SK-N-SH (cell line): ENCODE measurements at regions not wholly inside any gene's neighbourhood (a gene's known extent, or its start where the extent isn't known, plus 50 kb on each side); places are given as distances from the start of the nearest gene placed in this dataset.

Experiments used
- FOXJ3 ChIP-seq: sonication (generic); formaldehyde crosslinking; IDR thresholded peaks from 2 replicates; pipeline ENCODE4 v1.5.1; 2020; ENCODE audit warnings: mild to moderate bottlenecking, missing genetic modification reagents
- NFIC ChIP-seq: IDR thresholded peaks from 2 replicates; pipeline ENCODE4 v1.4.0; 2012; ENCODE audit warnings: borderline replicate concordance
- RAD21 ChIP-seq: IDR thresholded peaks from 2 replicates; pipeline ENCODE4 v1.6.1; 2012; ENCODE audit warnings: mild to moderate bottlenecking, low read length
- SIN3A ChIP-seq: IDR thresholded peaks from 2 replicates; pipeline ENCODE4 v1.6.1; 2012; ENCODE audit warnings: low read depth, mild to moderate bottlenecking, low read length, moderate library complexity, borderline replicate concordance
- TAF1 ChIP-seq: IDR thresholded peaks from 2 replicates; pipeline ENCODE4 v1.6.1; 2012; ENCODE audit warnings: low read depth, mild to moderate bottlenecking, low read length, moderate library complexity, borderline replicate concordance
- TCF12 ChIP-seq: IDR thresholded peaks from 2 replicates; pipeline ENCODE4 v1.4.0; 2012
- YY1 ChIP-seq: IDR thresholded peaks from 2 replicates; pipeline ENCODE4 v1.4.0; 2012; ENCODE audit warnings: low read depth, mild to moderate bottlenecking
- TF ChIP-seq, protein P1 (sequence below): fragments of 200-600 bp; sonication (generic); IDR thresholded peaks from 2 replicates; pipeline ENCODE4 v1.6.1; 2017; ENCODE audit warnings: antibody characterized with exemption, mild to moderate bottlenecking, moderate library complexity

DNA sequence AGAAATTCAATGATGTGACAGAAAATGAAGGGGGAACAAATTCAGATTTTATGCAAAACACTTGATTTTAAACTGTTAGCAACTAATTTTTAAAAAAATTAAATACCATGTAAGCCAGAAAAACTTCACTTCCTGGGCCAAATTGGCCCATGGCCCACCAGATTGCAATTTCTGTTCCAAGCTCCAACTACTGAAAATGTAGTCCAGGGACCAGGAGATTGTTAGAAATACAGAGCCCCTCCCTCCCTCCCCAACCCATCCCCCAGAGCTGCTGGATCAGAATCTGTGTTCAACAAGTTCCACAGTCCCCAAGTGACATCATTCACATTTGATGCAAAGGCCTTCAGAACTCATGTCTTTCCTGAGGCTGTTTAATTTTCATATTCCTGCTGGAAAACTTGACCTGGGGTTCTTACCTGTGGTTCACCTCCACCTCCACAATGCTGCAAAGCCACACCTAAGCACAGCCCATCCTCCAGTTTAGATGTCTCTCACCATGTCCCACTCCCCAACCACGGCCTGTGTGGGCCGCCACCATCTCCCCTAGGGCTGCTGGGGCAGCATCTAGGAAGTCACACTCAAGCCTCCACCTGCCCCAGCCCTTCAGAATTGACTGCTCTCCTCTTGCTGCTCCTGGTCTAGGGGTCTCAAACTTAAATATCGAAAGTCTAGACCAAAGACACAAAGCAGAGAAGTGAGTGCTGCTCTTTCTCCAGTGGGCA is 482.0 kb downstream of the UQCRFS1 start:
- TF ChIP-seq, protein P1, sequence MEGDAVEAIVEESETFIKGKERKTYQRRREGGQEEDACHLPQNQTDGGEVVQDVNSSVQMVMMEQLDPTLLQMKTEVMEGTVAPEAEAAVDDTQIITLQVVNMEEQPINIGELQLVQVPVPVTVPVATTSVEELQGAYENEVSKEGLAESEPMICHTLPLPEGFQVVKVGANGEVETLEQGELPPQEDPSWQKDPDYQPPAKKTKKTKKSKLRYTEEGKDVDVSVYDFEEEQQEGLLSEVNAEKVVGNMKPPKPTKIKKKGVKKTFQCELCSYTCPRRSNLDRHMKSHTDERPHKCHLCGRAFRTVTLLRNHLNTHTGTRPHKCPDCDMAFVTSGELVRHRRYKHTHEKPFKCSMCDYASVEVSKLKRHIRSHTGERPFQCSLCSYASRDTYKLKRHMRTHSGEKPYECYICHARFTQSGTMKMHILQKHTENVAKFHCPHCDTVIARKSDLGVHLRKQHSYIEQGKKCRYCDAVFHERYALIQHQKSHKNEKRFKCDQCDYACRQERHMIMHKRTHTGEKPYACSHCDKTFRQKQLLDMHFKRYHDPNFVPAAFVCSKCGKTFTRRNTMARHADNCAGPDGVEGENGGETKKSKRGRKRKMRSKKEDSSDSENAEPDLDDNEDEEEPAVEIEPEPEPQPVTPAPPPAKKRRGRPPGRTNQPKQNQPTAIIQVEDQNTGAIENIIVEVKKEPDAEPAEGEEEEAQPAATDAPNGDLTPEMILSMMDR = no peak
- TF ChIP-seq FOXJ3 (CRISPR knock-in tag) = no peak
- no peak for TF ChIP-seq TCF12
- no peak for TF ChIP-seq RAD21
- no peak for TF ChIP-seq TAF1
- no peak for TF ChIP-seq SIN3A
- no peak for TF ChIP-seq NFIC
- no peak for TF ChIP-seq YY1
